UCSD-AML1 (cell line): ENCODE measurements at regions not wholly inside any gene's neighbourhood (a gene's known extent, or its start where the extent isn't known, plus 50 kb on each side); places are given as distances from the start of the nearest gene placed in this dataset.

Experiments
- DNase-seq: peaks from one replicate; lab custom pipeline; 2025; ENCODE audit not compliant: unreplicated experiment; lab: John Stamatoyannopoulos, UW

DNA sequence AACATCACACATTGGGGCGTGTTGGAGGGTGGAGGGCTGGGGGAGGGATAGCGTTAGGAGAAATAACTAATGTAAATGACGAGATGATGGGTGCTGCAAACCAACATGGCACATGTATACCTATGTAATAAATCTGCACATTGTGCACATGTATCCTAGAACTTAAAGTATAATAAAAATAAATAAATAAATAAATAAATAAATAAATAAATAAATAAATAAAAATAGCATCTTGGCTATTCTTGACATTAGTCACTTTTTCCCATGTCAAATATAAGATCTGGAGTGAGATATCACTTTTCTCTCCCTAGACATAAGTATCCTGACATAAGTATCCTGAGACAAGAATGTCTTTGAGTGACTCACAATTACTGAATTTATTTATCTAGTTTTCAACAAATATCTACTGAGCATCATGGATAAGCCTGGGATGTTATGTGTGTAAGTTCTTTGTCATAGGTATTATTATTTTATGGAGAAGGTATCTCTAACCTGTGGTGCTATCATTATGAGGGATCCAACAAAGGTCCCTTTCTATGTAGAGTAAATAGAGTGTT lies 691.3 kb downstream of the SORCS1 start:
- DNase-seq, result no peak

- no peak for DNase-seq
Observed at GRCh38 chr10:106467506-106467905, 697.0 kb downstream of the SORCS1 start.

- DNase-seq, result no peak
Observed at GRCh38 chr10:106457522-106457921, 707.0 kb downstream of the SORCS1 start.

GRCh38 chr10:106454233-106454632 lies 710.3 kb downstream of the SORCS1 start:
- no peak for DNase-seq

- no peak for DNase-seq
Observed at GRCh38 chr10:106450966-106451365, 713.5 kb downstream of the SORCS1 start.

- DNase-seq, result no peak
Observed at GRCh38 chr10:106446920-106447319, 717.6 kb downstream of the SORCS1 start.

- no peak for DNase-seq
Observed at GRCh38 chr10:106442223-106442622, 722.3 kb downstream of the SORCS1 start.

- no peak for DNase-seq
Observed at GRCh38 chr10:106440767-106441166, 723.7 kb downstream of the SORCS1 start.

- DNase-seq, result no peak
Observed at GRCh38 chr10:106440355-106440754, 724.2 kb downstream of the SORCS1 start.

GRCh38 chr10:106439366-106439765 lies 725.1 kb downstream of the SORCS1 start:
- no peak for DNase-seq

- DNase-seq, result no peak
Observed at GRCh38 chr10:106438386-106438785, 726.1 kb downstream of the SORCS1 start.

GRCh38 chr10:106436123-106436715 lies 728.3 kb downstream of the SORCS1 start:
- DNase-seq, result no peak

GRCh38 chr10:106435081-106435480 lies 729.4 kb downstream of the SORCS1 start:
- no peak for DNase-seq

DNA sequence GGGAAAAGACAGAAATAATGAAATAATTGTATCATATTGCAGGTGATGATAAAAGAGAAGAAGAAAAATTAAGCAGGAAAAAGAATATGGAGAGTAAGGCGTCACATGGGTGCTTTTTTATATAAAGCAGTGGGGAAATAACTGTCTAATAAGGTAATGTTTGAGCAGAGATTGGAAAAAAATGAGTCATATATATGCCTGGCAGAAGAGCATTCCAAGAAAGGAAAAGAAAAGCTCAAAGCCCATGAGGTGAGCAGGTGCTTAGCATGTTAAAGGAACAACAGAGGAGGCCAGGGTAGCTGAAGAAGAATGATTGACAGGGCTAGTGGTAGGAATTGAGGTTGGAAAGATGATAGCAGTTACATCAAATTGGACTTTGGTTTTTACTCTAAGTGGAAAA lies 739.5 kb downstream of the SORCS1 start:
- no peak for DNase-seq

DNA sequence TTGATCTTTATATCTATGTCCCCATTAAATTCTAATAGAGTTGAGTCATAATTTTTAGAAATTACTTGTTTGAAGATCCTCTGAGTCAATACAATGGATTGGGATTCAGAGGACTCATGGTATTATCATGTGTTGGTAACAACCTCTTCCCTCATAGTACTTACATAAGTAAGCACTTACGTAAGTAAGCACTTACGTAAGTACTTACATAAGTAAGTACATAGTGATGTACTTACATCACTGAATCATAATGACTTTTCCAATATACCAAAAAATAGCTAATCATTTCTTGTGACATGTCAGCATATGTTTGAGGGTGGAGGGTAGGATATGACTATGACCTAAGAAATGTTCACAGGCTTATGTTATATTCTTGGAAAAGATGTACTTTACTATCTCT lies 740.5 kb downstream of the SORCS1 start:
- DNase-seq, result no peak

- DNase-seq, result no peak
Observed at GRCh38 chr10:106410331-106410730, 754.2 kb downstream of the SORCS1 start.

DNA sequence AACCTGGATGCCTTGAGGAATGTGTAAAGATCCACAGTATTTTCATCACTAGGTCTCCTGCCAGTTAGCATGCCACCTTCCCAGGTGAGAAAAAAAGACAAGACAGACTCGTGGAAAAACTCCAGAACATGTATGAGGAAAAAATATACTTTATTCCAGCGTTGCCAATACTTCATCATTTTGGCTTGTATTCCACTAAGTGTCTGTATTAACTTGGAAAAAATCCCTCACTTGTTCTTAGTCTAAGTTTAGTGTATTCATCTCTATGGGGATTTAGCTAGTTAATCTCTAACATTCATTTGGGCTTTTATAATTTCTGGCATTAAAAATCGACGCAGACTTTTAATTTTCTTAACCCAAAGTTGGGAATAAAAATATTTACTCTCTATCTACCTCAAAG lies 759.4 kb downstream of the SORCS1 start:
- no peak for DNase-seq

DNA sequence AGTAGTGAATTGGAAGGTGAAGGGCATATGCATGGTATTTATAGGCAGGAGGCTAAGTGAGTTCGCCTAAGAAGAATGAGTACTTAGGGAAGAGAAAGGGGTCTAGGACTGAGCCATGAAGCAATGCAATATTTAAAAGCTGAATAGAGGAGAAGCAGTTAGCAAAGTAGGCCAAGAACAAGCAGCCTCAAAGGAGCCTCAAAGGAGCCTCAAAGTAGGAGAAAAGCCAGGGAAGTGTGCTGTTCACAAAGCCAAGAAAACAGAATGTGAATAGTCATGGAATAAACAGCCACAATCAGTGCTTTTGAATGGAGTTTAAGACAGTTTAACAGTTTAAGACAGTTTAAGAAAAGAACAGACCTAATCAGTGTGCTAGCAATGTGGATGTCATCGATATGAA lies 762.0 kb downstream of the SORCS1 start:
- DNase-seq, result no peak

GRCh38 chr10:106401967-106402366 lies 762.5 kb downstream of the SORCS1 start:
- no peak for DNase-seq

GRCh38 chr10:106401161-106401560 lies 763.3 kb downstream of the SORCS1 start:
- DNase-seq, result no peak

DNA sequence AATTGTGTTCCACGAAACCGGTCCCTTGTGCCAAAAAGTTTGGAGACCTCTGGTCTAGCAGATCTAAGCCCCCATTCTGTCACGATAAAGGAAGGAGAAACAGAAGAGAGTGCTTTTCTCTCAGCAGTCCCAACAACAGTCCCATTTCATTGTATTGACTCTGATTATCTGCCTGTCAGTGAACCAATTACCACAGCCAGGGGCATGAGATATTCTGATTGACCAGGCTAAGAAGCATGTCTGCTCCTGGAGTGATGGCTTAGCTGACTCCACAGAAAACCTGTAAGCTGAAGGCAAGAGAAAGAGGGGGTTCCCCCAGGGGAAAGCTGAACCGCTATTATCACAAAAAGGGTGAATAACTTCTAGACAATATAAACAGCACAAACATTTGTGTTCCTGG lies 765.4 kb downstream of the SORCS1 start:
- DNase-seq, result no peak

DNA sequence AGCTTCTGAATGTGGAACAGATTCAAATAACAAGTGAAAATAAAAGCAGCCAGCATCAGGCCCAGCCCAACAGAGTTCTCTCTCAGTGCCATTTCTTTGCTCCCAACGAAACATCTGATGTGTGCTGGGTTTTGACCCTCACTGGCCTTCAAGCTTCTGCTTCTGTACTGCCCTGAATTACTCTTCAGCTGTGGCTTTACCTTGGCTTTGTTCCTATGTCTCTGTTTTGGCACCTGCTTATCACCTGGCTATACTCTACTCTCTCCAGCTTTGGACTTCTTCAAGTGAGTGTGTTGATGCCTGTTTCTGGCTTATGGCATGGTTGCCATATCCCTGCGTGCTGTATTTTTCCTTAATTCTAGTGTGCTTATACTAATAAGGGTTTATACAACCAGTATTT lies 768.3 kb downstream of the SORCS1 start:
- DNase-seq, result no peak

GRCh38 chr10:106395041-106395749 lies 769.3 kb downstream of the SORCS1 start:
- no peak for DNase-seq
